Stimulated activated naive CD8-positive, alpha-beta T cell treated with anti-CD3 and anti-CD28 coated beads, Interleukin-15, Interleukin-2, amounts not matched to agents 100 U/mL and 50 U/mL, for 24 hours (primary cell): ENCODE measurements at regions not wholly inside any gene's neighbourhood (a gene's known extent, or its start where the extent isn't known, plus 50 kb on each side); places are given as distances from the start of the nearest gene placed in this dataset.
"Not testable (repeated sequence)": the region's sequence is repeated elsewhere in the genome, so short reads cannot be mapped to it uniquely, and the experiment has no call there.

Source experiments
- ATAC-seq: fragments of 150-1000 bp; cut with Tn5 transposase; one replicate; pipeline ENCODE4 v1.10.0; 2021
- DNase-seq: peaks from one replicate; pipeline ENCODE4 v3.0.0; 2021

DNA sequence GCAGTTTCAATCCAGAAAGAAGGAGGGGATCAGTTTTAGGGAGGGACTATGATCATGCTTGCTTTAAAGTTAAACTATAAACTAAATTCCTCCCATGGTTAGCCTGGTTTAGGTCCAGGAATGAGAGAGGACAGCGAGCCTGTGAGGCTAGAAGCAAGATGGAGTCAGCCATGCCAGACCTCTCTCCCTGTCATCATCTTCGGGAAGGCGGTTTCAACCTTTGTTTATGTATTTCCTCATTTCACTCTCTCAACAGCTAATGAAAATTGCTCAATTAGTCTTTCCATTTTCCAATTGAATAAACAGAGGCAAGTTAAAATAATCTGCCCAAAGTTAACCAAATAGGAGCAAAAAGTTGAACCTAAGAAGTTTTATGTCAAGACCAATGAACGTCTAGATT, 201.5 kb downstream of the KCNJ2 start:
- DNase-seq = no peak
- ATAC-seq = no peak

DNA sequence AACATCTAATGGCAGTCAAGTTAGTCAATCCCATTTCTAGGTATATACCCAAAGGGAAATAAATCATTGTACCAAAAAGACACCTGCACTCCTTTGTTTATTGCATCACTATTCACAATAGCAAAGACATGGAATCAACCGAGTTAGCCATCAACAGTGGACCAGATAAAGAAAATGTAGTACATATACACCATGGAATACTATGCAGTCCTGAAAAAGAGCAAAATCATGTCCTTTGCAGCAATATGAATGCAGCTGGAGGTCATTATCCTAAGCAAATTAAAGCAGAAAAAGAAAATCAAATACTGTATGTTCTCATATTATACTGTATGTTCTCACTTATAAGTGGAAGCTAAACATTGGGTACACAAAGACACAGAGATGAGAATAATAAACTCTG, 204.0 kb downstream of the KCNJ2 start:
- DNase-seq = no peak
- no peak for ATAC-seq

DNA sequence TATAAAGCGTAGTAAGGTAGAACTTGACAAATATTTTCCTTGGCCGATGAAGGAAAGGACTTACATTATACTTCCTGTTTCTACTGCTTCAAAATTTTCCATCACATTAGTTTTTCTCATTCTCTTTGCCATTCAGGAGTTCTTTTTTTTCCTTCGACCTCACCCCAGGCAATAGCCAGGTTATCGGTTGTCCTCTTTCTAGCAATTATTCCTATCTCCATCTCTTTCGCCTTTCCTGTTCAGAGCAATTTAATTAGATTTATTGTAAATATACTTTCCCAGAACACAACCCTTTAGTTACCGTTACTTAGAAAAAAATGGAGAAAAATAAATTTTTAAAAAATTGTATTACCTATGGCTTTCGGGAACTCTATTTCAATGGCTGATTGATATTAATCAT, 205.2 kb downstream of the KCNJ2 start:
- DNase-seq (no peak), ATAC-seq (no peak)

- DNase-seq = no peak
- no peak for ATAC-seq
Observed at GRCh38 chr17:70375406-70375805, 206.1 kb downstream of the KCNJ2 start.

GRCh38 chr17:70375813-70376770, 206.8 kb downstream of the KCNJ2 start:
- DNase-seq (no peak), ATAC-seq (no peak)

GRCh38 chr17:70377654-70378053, 208.3 kb downstream of the KCNJ2 start:
- ATAC-seq (no peak), DNase-seq (no peak)

- ATAC-seq (no peak), DNase-seq (no peak)
Observed at GRCh38 chr17:70378076-70378475, 208.7 kb downstream of the KCNJ2 start.

DNA sequence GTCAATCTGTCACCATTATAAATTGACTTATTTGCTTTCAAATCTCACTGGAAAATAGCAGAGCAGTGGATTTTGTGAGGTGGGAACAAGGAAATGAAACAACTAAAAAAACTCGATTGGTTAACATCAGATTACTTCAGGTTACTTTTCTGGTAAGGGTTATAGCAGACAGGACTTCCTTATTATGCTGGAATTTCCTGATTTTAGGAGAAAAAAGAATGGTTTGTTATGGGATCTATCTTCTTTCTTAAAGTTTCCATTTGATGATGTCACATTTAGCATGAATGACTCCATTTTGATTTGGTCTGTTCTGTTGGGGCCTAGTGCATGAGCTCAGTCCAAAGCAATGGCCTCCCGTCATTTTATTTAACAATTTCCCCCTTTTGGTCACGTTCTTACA, 210.6 kb downstream of the KCNJ2 start:
- no peak for ATAC-seq

DNA sequence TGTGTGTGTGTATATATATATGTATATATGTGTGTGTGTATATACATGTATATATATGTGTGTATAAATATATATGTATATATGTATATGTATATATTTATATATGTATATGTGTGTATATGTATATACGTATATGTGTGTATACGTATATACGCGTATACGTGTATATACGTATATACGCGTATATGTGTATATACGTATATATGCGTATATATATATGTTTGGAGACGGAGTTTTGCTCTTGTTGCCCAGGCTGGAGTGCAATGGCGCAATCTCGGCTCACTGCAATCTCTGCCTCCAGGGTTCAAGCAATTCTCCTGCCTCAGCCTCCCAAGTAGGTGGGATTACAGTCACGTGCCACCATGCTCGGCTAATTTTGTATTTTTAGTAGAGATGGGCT, 212.6 kb downstream of the KCNJ2 start:
- not testable (repeated sequence) for DNase-seq, ATAC-seq

More for the DNA sequence above, 210.6 kb downstream of the KCNJ2 start:
- DNase-seq = no peak

GRCh38 chr17:70388326-70388725, 219.0 kb downstream of the KCNJ2 start:
- ATAC-seq = no peak
- no peak for DNase-seq

DNA sequence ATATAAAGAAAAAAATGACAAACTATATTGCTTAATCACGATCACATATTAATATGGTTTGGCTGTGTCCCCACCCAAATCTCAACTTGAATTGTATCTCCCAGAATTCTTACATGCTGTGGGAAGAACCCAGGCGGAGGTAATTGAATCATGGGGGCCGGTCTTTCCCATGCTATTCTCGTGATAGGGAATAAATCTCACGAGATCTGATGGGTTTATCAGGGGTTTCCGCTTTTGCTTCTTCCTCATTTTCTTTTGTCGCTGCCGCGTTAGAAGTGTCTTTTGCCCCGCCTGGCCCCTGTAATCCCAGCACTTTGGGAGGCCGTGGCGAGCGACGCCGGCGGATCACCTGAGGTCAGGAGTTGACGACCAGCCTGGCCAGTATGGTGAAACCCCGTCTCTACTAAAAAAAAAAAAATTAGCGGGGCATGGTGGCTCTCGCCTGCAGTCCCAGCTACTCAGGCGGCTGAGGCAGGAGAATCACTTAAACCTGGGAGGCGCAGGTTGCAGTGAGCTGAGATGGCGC, 220.0 kb downstream of the KCNJ2 start:
- not testable (repeated sequence) for DNase-seq, ATAC-seq

GRCh38 chr17:70390049-70390448, 220.7 kb downstream of the KCNJ2 start:
- DNase-seq = no peak
- no peak for ATAC-seq

GRCh38 chr17:70394473-70395232, 225.3 kb downstream of the KCNJ2 start:
- ATAC-seq = no peak
- DNase-seq = no peak

- DNase-seq (no peak), ATAC-seq (no peak)
Observed at GRCh38 chr17:70405492-70406220, 236.3 kb downstream of the KCNJ2 start.

DNA sequence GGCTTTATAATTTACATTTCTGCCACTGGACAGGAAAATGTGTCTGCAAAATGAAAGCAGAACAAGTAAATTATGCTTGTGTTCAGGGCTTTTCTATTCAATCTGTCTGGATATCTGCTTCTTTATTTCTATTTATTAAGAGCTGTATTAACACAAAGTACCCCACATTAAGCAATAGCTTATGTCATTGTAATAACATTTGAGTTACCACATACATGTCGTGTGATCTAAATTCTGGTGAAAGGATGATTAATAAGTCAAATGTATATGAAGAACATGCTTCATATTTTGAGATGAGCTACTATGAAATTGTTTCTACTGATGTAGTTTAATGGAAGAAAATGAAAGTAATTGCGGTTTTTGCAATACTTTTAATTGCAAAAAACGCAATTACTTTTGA, 238.2 kb downstream of the KCNJ2 start:
- DNase-seq = no peak

GRCh38 chr17:70408768-70409167, 239.4 kb downstream of the KCNJ2 start:
- DNase-seq (no peak), ATAC-seq (no peak)

More for the DNA sequence above, 238.2 kb downstream of the KCNJ2 start:
- no peak for ATAC-seq

DNA sequence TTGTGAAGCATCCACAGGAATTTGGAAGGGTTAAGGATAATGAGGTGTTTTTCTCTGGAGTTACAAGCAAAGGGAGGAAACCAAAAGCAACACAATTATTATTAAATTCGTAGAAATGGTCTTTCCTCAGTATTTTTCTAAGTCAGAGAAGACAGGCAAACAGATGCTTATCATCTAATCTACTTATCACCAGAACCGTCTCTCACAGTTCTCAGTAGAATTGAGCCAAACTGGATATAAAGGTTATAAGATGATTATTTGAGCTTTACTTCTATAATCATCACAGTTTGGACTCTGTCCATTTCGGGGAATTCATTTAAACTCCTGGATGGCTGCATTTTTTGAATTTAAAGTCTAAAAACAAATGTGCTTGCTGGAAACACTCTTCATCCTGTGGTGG, 245.0 kb downstream of the KCNJ2 start:
- ATAC-seq = no peak
- no peak for DNase-seq

GRCh38 chr17:70420861-70421445, 251.6 kb downstream of the KCNJ2 start:
- DNase-seq (no peak), ATAC-seq (no peak)

GRCh38 chr17:70422862-70423261, 253.5 kb downstream of the KCNJ2 start:
- no peak for DNase-seq

DNA sequence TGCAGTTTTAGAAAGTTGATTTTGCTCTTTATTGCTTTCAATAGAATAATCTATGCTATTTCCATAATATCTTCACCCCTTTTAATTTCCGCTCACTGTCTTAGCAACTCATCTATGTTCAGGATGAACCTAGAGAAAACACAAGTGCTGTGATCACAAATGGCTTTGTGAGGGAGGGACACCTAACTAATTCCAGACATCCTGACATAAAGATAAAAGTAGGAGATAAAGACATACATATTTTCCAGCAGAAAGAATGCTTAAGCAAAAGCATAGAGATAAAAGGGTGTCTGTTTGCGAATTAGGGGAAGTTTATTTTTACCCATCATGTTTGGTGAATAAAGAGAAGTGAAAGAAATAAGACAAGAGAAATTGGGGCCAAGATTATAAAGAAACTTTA, 254.2 kb downstream of the KCNJ2 start:
- ATAC-seq = no peak
- DNase-seq = no peak

More at GRCh38 chr17:70422862-70423261, 253.5 kb downstream of the KCNJ2 start:
- ATAC-seq = no peak

GRCh38 chr17:70426752-70427151, 257.4 kb downstream of the KCNJ2 start:
- ATAC-seq (no peak), DNase-seq (no peak)
